Endothelial cell (in vitro differentiated cells): ENCODE measurements at regions not wholly inside any gene's neighbourhood (a gene's known extent, or its start where the extent isn't known, plus 50 kb on each side); places are given as distances from the start of the nearest gene placed in this dataset.

Source experiments
- DNase-seq: peaks from one replicate; pipeline ENCODE4 v3.0.0; 2021; ENCODE audit warnings: low spot score
- H3K27ac Mint-ChIP-seq: one replicate; pipeline ENCODE4 v1.8.0; 2021; ENCODE audit warnings: mixed read lengths, inconsistent platforms; ENCODE audit not compliant: unreplicated experiment
- H3K27me3 Mint-ChIP-seq: one replicate; pipeline ENCODE4 v1.8.0; 2021; ENCODE audit warnings: mild to moderate bottlenecking, moderate library complexity, mixed read lengths, inconsistent platforms; ENCODE audit not compliant: unreplicated experiment
- H3K36me3 Mint-ChIP-seq: one replicate; pipeline ENCODE4 v1.8.0; 2021; ENCODE audit warnings: mild to moderate bottlenecking, low read depth, mixed read lengths, inconsistent platforms; ENCODE audit not compliant: unreplicated experiment
- H3K4me1 Mint-ChIP-seq: one replicate; pipeline ENCODE4 v1.8.0; 2021; ENCODE audit warnings: mild to moderate bottlenecking, mixed read lengths, inconsistent platforms; ENCODE audit not compliant: unreplicated experiment
- H3K4me3 Mint-ChIP-seq: one replicate; pipeline ENCODE4 v1.8.0; 2021; ENCODE audit warnings: mild to moderate bottlenecking, mixed read lengths, inconsistent platforms; ENCODE audit not compliant: unreplicated experiment
- H3K9me3 Mint-ChIP-seq: one replicate; pipeline ENCODE4 v1.8.0; 2021; ENCODE audit warnings: mixed read lengths, inconsistent platforms; ENCODE audit not compliant: unreplicated experiment
- TF ChIP-seq, protein P1 (sequence below): fragments of 200-600 bp; sonication (generic); IDR thresholded peaks from one replicate; pipeline ENCODE4 v1.5.0; 2021; ENCODE audit warnings: antibody characterized with exemption; ENCODE audit not compliant: unreplicated experiment

DNA sequence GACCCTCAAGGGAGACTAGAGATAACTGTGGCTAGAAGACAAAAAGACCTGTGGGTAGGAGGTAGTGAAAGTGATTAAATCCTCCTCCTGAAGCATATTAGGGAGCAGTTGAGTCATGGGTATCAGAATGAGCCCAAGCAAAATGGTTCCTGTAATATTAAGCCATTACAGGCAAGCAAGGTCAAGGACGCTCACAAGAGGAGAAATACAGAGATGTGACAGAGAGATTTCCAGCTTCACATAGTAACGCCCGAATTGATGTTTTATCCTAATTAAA, 77.7 kb downstream of the FAM76B start:
- Mint-ChIP-seq H3K27ac (no peak overlapping the region), H3K9me3 (no peaks in the 10 kb centered on the region), H3K36me3 (no peaks in the 10 kb centered on the region), H3K4me1 (peaks cover 19% of the 10 kb centered on the region), H3K27me3 (no peaks in the 10 kb centered on the region), H3K4me3 (no peak overlapping the region)
- TF ChIP-seq, protein P1, sequence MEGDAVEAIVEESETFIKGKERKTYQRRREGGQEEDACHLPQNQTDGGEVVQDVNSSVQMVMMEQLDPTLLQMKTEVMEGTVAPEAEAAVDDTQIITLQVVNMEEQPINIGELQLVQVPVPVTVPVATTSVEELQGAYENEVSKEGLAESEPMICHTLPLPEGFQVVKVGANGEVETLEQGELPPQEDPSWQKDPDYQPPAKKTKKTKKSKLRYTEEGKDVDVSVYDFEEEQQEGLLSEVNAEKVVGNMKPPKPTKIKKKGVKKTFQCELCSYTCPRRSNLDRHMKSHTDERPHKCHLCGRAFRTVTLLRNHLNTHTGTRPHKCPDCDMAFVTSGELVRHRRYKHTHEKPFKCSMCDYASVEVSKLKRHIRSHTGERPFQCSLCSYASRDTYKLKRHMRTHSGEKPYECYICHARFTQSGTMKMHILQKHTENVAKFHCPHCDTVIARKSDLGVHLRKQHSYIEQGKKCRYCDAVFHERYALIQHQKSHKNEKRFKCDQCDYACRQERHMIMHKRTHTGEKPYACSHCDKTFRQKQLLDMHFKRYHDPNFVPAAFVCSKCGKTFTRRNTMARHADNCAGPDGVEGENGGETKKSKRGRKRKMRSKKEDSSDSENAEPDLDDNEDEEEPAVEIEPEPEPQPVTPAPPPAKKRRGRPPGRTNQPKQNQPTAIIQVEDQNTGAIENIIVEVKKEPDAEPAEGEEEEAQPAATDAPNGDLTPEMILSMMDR, result no peak
- DNase-seq, result no peak

DNA sequence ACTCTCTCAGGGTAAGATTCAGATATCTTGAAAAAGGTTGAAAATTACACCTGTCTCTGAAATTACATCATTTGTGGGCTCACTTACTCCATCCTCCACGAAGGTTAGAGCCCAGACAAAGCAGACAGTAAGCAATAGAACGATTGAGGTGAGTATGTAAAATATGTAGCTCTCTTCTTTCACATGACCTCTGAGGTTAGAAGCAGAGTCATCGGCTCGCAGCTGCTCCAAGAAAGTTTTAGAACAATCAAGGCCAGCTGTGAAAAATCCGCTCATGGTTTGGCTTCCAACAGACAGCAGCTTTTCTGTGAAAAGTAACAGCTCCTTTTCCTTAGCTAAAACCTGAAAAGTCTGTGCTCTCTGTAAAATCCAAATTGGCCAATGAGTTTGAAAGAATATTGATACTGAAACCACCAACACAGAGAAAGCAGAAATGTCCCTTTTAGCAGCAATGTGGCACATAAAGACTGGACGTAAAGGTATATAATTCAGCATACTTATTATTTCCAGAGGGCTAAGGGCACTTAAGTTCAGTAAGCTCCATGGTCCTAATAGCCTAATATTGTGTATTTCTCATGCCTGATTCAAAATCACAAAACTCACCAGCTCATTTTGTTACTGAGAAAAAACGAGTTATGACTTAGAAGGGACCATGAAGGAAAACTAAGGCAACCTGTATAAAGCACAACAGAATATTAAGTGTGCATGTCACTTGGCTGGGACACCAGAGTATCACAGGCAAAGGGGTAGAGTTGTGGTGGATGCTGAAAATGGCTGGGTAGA, 78.2 kb downstream of the FAM76B start:
- no peak for DNase-seq
- no peaks in the 10 kb centered on the region for H3K9me3 Mint-ChIP-seq
- no peaks in the 10 kb centered on the region for H3K36me3 Mint-ChIP-seq
- H3K27ac Mint-ChIP-seq, result no peak overlapping the region
- no peak overlapping the region for H3K4me3 Mint-ChIP-seq
- TF ChIP-seq, protein P1, result no peak
- H3K4me1 Mint-ChIP-seq, result peaks cover 17% of the 10 kb centered on the region
- H3K27me3 Mint-ChIP-seq, result no peaks in the 10 kb centered on the region

DNA sequence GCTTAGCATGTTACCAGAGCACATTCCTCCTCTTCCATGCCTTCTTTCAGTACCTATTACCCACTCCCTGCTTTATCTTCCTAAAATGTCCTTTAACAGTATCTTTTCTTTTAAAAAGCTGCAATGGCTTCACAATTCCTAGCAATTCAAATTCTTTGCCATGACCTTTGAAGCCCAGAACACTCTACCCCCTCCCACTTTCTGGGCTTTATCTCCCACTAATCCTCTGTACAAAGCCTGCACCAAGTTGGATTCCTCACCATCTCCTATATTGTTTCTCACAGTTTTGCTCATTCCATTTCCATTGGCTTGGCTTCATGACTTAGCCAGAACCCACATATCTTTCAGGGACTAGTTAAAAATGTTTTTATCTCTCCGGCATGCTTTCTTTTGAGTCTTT, 80.9 kb downstream of the FAM76B start:
- TF ChIP-seq, protein P1, result no peak
- Mint-ChIP-seq H3K36me3 (no peaks in the 10 kb centered on the region), H3K4me3 (no peak overlapping the region), H3K9me3 (no peaks in the 10 kb centered on the region), H3K4me1 (peaks cover 5% of the 10 kb centered on the region), H3K27me3 (no peaks in the 10 kb centered on the region), H3K27ac (no peak overlapping the region)
- no peak for DNase-seq

DNA sequence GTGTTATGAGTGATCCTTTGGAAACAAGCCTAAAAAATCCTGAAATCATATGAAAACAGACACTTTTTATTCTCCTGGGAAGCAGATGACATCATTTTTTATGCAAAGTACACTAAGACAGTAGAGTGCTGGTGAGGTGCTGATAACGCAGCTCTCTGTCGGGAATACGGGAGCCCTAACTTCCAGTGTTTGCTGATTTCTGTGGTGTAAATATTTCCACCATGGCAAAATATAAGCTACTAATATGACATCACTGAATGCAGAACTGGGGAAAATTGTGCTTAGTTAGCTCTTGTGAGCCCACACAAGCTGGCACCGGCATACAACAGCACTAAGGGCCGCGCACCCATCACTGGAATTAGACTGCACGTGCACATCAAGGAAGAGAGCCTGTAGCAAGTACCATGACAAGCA, 82.6 kb downstream of the FAM76B start:
- Mint-ChIP-seq H3K4me1 (no peaks in the 10 kb centered on the region), H3K36me3 (no peaks in the 10 kb centered on the region), H3K27ac (no peak overlapping the region), H3K9me3 (no peaks in the 10 kb centered on the region), H3K4me3 (no peak overlapping the region), H3K27me3 (no peaks in the 10 kb centered on the region)
- DNase-seq, result no peak
- TF ChIP-seq, protein P1, result no peak

DNA sequence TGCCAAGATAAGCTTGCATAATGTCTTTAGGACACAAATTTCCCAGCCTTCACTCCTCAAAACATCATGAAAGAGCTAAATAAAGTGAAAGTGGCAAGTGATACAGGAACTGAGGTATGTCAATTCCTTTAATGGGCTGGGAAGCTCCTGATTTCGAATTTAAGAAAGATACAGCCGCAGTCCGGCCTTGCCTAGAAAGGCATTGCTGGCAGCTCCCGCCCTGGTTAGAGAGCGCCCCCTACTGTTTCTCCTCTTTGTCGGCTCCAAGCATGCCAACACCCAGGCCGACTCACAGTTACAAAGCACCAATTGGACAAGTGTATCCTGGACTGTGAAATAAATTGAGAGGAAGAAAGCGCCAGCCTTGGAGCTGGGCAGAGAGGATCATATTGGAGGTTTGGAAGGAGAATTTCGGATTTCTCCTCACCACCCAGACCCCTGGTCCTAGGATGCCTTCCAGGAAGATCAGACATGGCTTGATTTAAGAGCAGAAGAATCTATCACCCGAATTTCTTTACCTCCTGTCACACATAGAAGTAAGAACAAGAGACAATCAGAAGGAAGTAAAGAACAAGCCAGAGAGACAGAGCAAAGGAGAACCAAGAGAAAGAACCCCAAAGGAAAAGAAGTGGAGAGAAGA, 84.0 kb downstream of the FAM76B start:
- Mint-ChIP-seq H3K4me3 (no peak overlapping the region), H3K27me3 (no peaks in the 10 kb centered on the region), H3K36me3 (no peaks in the 10 kb centered on the region), H3K27ac (no peak overlapping the region), H3K4me1 (no peaks in the 10 kb centered on the region), H3K9me3 (no peaks in the 10 kb centered on the region)
- DNase-seq, result peak; percentile 89
- TF ChIP-seq, protein P1, result peak; percentile 82
